GM12891 (cell line): ENCODE measurements at regions not wholly inside any gene's neighbourhood (a gene's known extent, or its start where the extent isn't known, plus 50 kb on each side); places are given as distances from the start of the nearest gene placed in this dataset.

Source experiments
- PAX5 ChIP-seq: IDR thresholded peaks from 2 replicates; pipeline ENCODE4 v1.6.1; 2011; ENCODE audit warnings: low read length, moderate library complexity, mild to moderate bottlenecking; ENCODE audit not compliant: insufficient read depth, severe bottlenecking
- POLR2A ChIP-seq: IDR thresholded peaks from 2 replicates; pipeline ENCODE4 v1.6.1; 2011; ENCODE audit warnings: low read depth, low read length, control low read depth
- POLR2AphosphoS5 ChIP-seq: IDR thresholded peaks from 2 replicates; pipeline ENCODE4 v1.6.1; 2011; ENCODE audit warnings: low read depth, low read length, control low read depth
- POU2F2 ChIP-seq: IDR thresholded peaks from 2 replicates; pipeline ENCODE4 v1.6.1; 2011; ENCODE audit warnings: low read depth, mild to moderate bottlenecking, control low read depth, low read length, moderate library complexity
- TAF1 ChIP-seq: IDR thresholded peaks from 2 replicates; pipeline ENCODE4 v1.6.1; 2011; ENCODE audit warnings: low read depth, low read length, control low read depth

GRCh38 chr1:222061711-222062359 is 319.9 kb upstream of the DUSP10 start:
- no peak for TF ChIP-seq POLR2A
- no peak for TF ChIP-seq TAF1
- TF ChIP-seq PAX5: no peak
- TF ChIP-seq POLR2AphosphoS5: no peak
- TF ChIP-seq POU2F2: no peak
